MCF 10A (cell line): ENCODE measurements at regions not wholly inside any gene's neighbourhood (a gene's known extent, or its start where the extent isn't known, plus 50 kb on each side); places are given as distances from the start of the nearest gene placed in this dataset.

Experiments
- BruUV-seq: library from RNA; stranded (reverse); fragments of 400-500 nt; replicated peaks from 2 replicates; lab custom pipeline; 2021; lab: Mats Ljungman, UMichigan
- CTCF ChIA-PET: fragments of 300-600 bp; sonication (Branson Sonifier 250); formaldehyde crosslinking; extraction: SDS; loops from one replicate; lab custom pipeline; 2021; ENCODE audit warnings: antibody characterized with exemption, inconsistent platforms; lab: Yijun Ruan, JAX
- POLR2A ChIA-PET: fragments of 300-600, 350-650 bp; sonication (Branson Sonifier 250); formaldehyde crosslinking; extraction: SDS; loops from one replicate; lab custom pipeline; 2020; ENCODE audit warnings: antibody characterized with exemption, inconsistent platforms; lab: Yijun Ruan, JAX
- DNase-seq: peaks from one replicate; pipeline ENCODE4 v3.0.0-alpha.2; 2018; ENCODE audit not compliant: unreplicated experiment
- H3K27ac Mint-ChIP-seq: one replicate; pipeline ENCODE4 v1.8.0; 2022; ENCODE audit warnings: mild to moderate bottlenecking, low read depth, mixed read lengths; ENCODE audit not compliant: unreplicated experiment
- H3K27me3 Mint-ChIP-seq: one replicate; pipeline ENCODE4 v1.8.0; 2022; ENCODE audit warnings: mixed read lengths; ENCODE audit not compliant: insufficient read depth, unreplicated experiment
- H3K36me3 Mint-ChIP-seq: one replicate; pipeline ENCODE4 v1.8.0; 2022; ENCODE audit warnings: mild to moderate bottlenecking, moderate library complexity, mixed read lengths; ENCODE audit not compliant: insufficient read depth, unreplicated experiment
- H3K4me1 Mint-ChIP-seq: one replicate; pipeline ENCODE4 v1.8.0; 2022; ENCODE audit warnings: mixed read lengths; ENCODE audit not compliant: insufficient read depth, unreplicated experiment
- H3K4me3 Mint-ChIP-seq: one replicate; pipeline ENCODE4 v1.8.0; 2022; ENCODE audit warnings: mild to moderate bottlenecking, moderate library complexity, mixed read lengths; ENCODE audit not compliant: unreplicated experiment
- H3K9me3 Mint-ChIP-seq: one replicate; pipeline ENCODE4 v1.8.0; 2022; ENCODE audit warnings: mixed read lengths; ENCODE audit not compliant: unreplicated experiment
- CTCF ChIP-seq: fragments of 200-600 bp; IDR thresholded peaks from one replicate; pipeline ENCODE4 v1.8.0; 2022; ENCODE audit warnings: antibody characterized with exemption, mild to moderate bottlenecking; ENCODE audit not compliant: unreplicated experiment
- intact Hi-C: fragments of 100-400 bp; cut with micrococcal nuclease; formaldehyde crosslinking; loops from 2 replicates; pipeline ENCODE4 v1.14.1; 2022

- no TSS peak for BruUV-seq
Measured at GRCh38 chr1:177741476-177741875, 228.4 kb downstream of the SEC16B start.

GRCh38 chr1:177739780-177740179 is 230.1 kb downstream of the SEC16B start:
- CTCF ChIA-PET = interaction anchor here (0.7 kb wide), 1 partner anchor 685 kb away, joined by 3 read pairs; no protein-coding TSS in a partner anchor
- BruUV-seq = no TSS peak

More at GRCh38 chr1:177741476-177741875, 228.4 kb downstream of the SEC16B start:
- Mint-ChIP-seq H3K27me3 (peaks cover 28% of the 10 kb centered on the region), H3K4me1 (no peaks in the 10 kb centered on the region), H3K4me3 (no peak overlapping the region), H3K36me3 (no peaks in the 10 kb centered on the region), H3K27ac (no peak overlapping the region), H3K9me3 (no peaks in the 10 kb centered on the region)
- no peak for DNase-seq
- no peak for TF ChIP-seq CTCF
- ChIA-PET CTCF (interaction anchor here (0.6 to 0.9 kb wide), 2 partner anchors 13 to 150 kb away, joined by 3 to 4 read pairs; no protein-coding TSS in a partner anchor), POLR2A (no interaction called here)
- intact Hi-C loops = no loop called here

GRCh38 chr1:177737456-177737855 is 232.4 kb downstream of the SEC16B start:
- no peak for DNase-seq
- Mint-ChIP-seq H3K4me3 (no peak overlapping the region), H3K36me3 (no peaks in the 10 kb centered on the region), H3K27ac (no peak overlapping the region), H3K27me3 (no peaks in the 10 kb centered on the region), H3K4me1 (no peaks in the 10 kb centered on the region), H3K9me3 (no peaks in the 10 kb centered on the region)
- no TSS peak for BruUV-seq
- no peak for TF ChIP-seq CTCF
- ChIA-PET CTCF (interaction anchor here (0.7 kb wide), 1 partner anchor 202 kb away, joined by 3 read pairs; no protein-coding TSS in a partner anchor), POLR2A (no interaction called here)
- intact Hi-C loops = no loop called here

More at GRCh38 chr1:177739780-177740179, 230.1 kb downstream of the SEC16B start:
- Mint-ChIP-seq H3K9me3 (no peaks in the 10 kb centered on the region), H3K36me3 (no peaks in the 10 kb centered on the region), H3K4me1 (no peaks in the 10 kb centered on the region), H3K27ac (no peak overlapping the region), H3K27me3 (peaks cover 14% of the 10 kb centered on the region), H3K4me3 (no peak overlapping the region)
- DNase-seq = no peak
- POLR2A ChIA-PET = no interaction called here
- no peak for TF ChIP-seq CTCF
- intact Hi-C loops = no loop called here

- ChIA-PET CTCF (no interaction called here), POLR2A (no interaction called here)
- Mint-ChIP-seq H3K4me1 (no peaks in the 10 kb centered on the region), H3K4me3 (no peak overlapping the region), H3K36me3 (no peaks in the 10 kb centered on the region), H3K27ac (no peak overlapping the region), H3K9me3 (no peaks in the 10 kb centered on the region), H3K27me3 (peaks cover 10% of the 10 kb centered on the region)
- intact Hi-C loops = no loop called here
- no peak for DNase-seq
- BruUV-seq = no TSS peak
- TF ChIP-seq CTCF = no peak
Measured at GRCh38 chr1:177732178-177732577, 237.7 kb downstream of the SEC16B start.
